Transverse colon (tissue), 4 donors: ENCODE measurements at regions not wholly inside any gene's neighbourhood (a gene's known extent, or its start where the extent isn't known, plus 50 kb on each side); places are given as distances from the start of the nearest gene placed in this dataset.
"Not testable (repeated sequence)": the region's sequence is repeated elsewhere in the genome, so short reads cannot be mapped to it uniquely, and the experiment has no call there.

Experiments
- DNase-seq: peaks from one replicate; pipeline ENCODE4 v3.0.0-alpha.2; 2019
- H3K27ac ChIP-seq, 4 donors: fragments of 200-600 bp; sonication (generic); 2 replicates each; pipeline ENCODE4 v1.5.1; 2016 to 2018; ENCODE audit warnings: inconsistent platforms in 4 of 4
- H3K27me3 ChIP-seq: fragments of 200-600 bp; sonication (generic); 2 replicates; pipeline ENCODE4 v1.5.1; 2017; ENCODE audit warnings: inconsistent platforms
- H3K36me3 ChIP-seq, 4 donors: fragments of 200-600 bp; sonication (generic); 2 replicates each; pipeline ENCODE4 v1.5.1; 2017 to 2019; ENCODE audit warnings: inconsistent platforms in 4 of 4
- H3K4me1 ChIP-seq, 4 donors: fragments of 200-600 bp; sonication (generic); 2 replicates each; pipeline ENCODE4 v1.5.1; 2017 to 2020; ENCODE audit warnings: inconsistent platforms in 4 of 4
- H3K4me3 ChIP-seq, 4 donors: fragments of 200-600 bp; sonication (generic); 1 replicate in 1 of 4; 2 replicates in 3 of 4; pipeline versions ENCODE4 v1.5.1 to v1.6.1; 2017 to 2019; ENCODE audit warnings: inconsistent platforms in 4 of 4
- H3K9me3 ChIP-seq, 2 donors: fragments of 200-600 bp; sonication (generic); 2 replicates each; pipeline ENCODE4 v1.5.1; 2017 to 2019; ENCODE audit warnings: inconsistent platforms in 2 of 2
- EP300 ChIP-seq: sonication (generic); formaldehyde crosslinking; IDR thresholded peaks from one replicate; pipeline ENCODE4 v1.6.1; 2017; ENCODE audit warnings: antibody characterized with exemption, low read depth
- POLR2A ChIP-seq: fragments of 450-650 bp; IDR thresholded peaks from one replicate; pipeline ENCODE4 v1.6.1; 2016; ENCODE audit warnings: antibody characterized with exemption, mild to moderate bottlenecking, moderate library complexity
- POLR2AphosphoS5 ChIP-seq, 3 donors: sonication (generic); formaldehyde crosslinking; IDR thresholded peaks; one replicate each; pipeline ENCODE4 v1.6.1; 2016; ENCODE audit warnings: antibody characterized with exemption in 3 of 3
- WGBS, 2 donors: methylation state at CpG; one replicate each; pipeline ENCODE4 v1.1.5; 2018; ENCODE audit warnings: low coverage in 1 of 2; 5-methylcytosine and 5-hydroxymethylcytosine counted together
- in situ Hi-C, 4 donors: fragments of 200-750 bp; cut with MboI; loops; one replicate each; pipeline versions ENCODE4 v1.15.0 to v1.15.1; 2017; ENCODE audit warnings: low sequenced_read_pairs in 3 of 4, low pct_ligation_motif_present in 1 of 4, low pct_unique_long_range_greater_than_20kb in 1 of 4
- intact Hi-C: fragments of 100-400 bp; cut with DNase I; formaldehyde crosslinking; loops from one replicate; pipeline ENCODE4 v1.15.1; 2023; ENCODE audit warnings: low total_unique reads
- TF ChIP-seq, protein P1 (sequence below), 5 experiments: fragments of 200-600 bp in 3 of 5; fragments of 450-650 bp in 2 of 5; sonication (generic) in 3 of 5; IDR thresholded peaks; 1 replicate in 2 of 5; 2 replicates in 3 of 5; pipeline ENCODE4 v1.5.1; 2016 to 2017; ENCODE audit warnings: antibody characterized with exemption in 5 of 5, inconsistent platforms in 3 of 5, mild to moderate bottlenecking in 2 of 5, moderate library complexity in 1 of 5

DNA sequence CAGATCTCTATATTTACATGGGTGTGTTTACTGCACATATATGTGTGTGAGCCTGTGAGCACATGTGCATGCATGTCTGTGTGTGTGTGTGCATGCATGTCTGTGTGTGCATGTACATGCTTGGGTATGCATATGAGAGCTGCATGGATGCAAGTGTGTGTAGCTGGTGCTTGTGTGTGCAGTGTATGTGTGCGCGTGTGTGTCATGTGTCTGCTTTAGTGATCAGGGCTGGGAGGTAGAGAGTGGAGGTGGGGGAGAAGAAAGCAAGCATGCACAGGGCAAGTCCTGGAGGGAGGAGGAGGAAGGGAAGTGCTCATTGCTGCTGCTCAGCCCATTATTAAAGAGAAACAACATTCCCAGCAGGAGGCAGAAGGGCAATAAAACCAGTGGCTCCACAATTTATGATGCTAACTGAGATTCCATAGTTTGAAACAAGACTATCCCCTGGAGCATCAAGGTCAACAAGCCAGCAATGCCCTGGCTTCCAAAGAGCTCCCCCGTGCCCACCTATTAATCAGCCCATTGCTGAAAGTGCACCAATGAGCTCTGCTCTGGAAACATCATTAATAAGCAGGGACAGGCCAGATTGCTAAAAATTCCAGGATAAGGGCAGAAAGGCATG, 414.0 kb downstream of the MAFB start:
- Histone ChIP-seq H3K27me3 (no peaks in the 10 kb centered on the region), H3K27ac (no peak overlapping the region), H3K4me1 (peaks cover 0 to 6% (median 0%) of the 10 kb centered on the region in 4 donors), H3K36me3 (no peaks in the 10 kb centered on the region), H3K9me3 (no peaks in the 10 kb centered on the region), H3K4me3 (no peak overlapping the region)
- intact Hi-C loops = no loop called here
- TF ChIP-seq, protein P1, sequence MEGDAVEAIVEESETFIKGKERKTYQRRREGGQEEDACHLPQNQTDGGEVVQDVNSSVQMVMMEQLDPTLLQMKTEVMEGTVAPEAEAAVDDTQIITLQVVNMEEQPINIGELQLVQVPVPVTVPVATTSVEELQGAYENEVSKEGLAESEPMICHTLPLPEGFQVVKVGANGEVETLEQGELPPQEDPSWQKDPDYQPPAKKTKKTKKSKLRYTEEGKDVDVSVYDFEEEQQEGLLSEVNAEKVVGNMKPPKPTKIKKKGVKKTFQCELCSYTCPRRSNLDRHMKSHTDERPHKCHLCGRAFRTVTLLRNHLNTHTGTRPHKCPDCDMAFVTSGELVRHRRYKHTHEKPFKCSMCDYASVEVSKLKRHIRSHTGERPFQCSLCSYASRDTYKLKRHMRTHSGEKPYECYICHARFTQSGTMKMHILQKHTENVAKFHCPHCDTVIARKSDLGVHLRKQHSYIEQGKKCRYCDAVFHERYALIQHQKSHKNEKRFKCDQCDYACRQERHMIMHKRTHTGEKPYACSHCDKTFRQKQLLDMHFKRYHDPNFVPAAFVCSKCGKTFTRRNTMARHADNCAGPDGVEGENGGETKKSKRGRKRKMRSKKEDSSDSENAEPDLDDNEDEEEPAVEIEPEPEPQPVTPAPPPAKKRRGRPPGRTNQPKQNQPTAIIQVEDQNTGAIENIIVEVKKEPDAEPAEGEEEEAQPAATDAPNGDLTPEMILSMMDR (IDR thresholded peaks at IDR 0.05) = no peak
- TF ChIP-seq EP300 = no peak
- no peak for TF ChIP-seq POLR2A
- no peak for TF ChIP-seq POLR2AphosphoS5 (IDR thresholded peaks at IDR 0.05)
- in situ Hi-C loops = no loop called here
- DNase-seq = no peak
- 50 to 79% methylated on average over 1 to 3 of the region's 3 CpGs for WGBS, 2 donors

DNA sequence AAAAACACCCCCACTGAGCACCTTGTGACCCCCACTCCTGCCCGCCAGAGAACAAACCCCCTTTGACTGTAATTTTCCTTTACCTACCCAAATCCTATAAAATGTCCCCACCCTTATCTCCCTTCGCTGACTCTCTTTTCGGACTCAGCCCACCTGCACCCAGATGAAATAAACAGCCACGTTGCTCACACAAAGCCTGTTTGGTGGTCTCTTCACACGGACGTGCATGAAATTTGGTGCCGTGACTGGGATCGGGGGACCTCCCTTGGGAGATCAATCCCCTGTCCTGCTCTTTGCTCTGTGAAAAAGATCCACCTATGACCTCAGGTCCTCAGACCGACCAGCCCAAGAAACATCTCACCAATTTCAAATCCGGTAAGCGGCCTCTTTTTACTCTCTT, 419.8 kb downstream of the MAFB start:
- H3K27ac ChIP-seq, H3K4me1 ChIP-seq, intact Hi-C loops, DNase-seq, H3K9me3 ChIP-seq, H3K27me3 ChIP-seq, H3K4me3 ChIP-seq, H3K36me3 ChIP-seq: not testable (repeated sequence)
- in situ Hi-C loops = loop anchor here in 3 of 4 donors (10.0 kb wide), 2 partner anchors 64 to 426 kb away; no protein-coding TSS in a partner anchor
- WGBS, 2 donors = 89 to 90% methylated on average over 3 to 7 of the region's 11 CpGs

DNA sequence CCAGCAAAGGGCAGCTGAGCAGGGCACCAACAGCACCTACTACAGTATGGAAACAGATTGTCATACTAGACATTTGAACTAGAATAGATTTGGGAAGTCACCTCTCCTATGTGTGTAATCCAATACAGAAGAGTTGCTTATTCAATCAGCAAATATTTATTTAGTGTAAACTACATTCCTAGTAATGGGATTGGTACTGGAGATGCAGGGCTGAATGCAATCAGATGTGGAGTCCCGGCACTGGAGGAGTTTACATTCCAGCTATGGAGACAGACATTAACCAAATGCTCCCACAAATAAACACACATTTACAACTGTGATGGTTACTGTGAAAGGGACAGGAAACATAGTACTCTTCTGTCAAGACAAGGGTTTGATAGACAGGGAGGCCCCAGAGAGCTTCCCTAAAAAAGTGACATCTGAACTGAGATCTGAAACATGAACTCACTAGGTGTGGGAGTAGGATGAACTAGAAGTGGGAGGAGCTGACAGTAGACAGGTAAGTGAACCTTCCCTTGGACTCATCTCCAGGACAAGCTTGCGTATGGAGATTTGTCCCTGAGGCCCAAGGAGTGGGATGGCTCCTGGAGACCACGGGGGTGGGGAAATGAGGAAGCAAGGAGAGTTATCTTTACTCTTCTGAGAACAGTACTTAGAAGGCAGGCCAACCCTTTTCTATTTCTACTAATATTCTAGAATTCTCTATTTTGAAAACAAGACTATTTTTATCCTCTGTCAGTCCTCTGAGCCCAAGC, 420.5 kb downstream of the MAFB start:
- intact Hi-C loops = no loop called here
- DNase-seq = no peak
- no peaks in the 10 kb centered on the region for H3K36me3 ChIP-seq
- WGBS, 2 donors = 54 to 60% methylated on average over 1 to 3 of the region's 3 CpGs
- in situ Hi-C loops = loop anchor here in 3 of 4 donors (10.0 kb wide), 2 partner anchors 64 to 426 kb away; no protein-coding TSS in a partner anchor
- TF ChIP-seq POLR2AphosphoS5 (IDR thresholded peaks at IDR 0.05) (no peak), POLR2A (no peak), EP300 (no peak)
- TF ChIP-seq, protein P1 (IDR thresholded peaks at IDR 0.05) = no peak
- H3K27me3 ChIP-seq = no peaks in the 10 kb centered on the region
- no peak overlapping the region for H3K27ac ChIP-seq
- no peaks in the 10 kb centered on the region for H3K9me3 ChIP-seq
- peaks cover 0 to 4% (median 0%) of the 10 kb centered on the region in 4 donors for H3K4me1 ChIP-seq
- H3K4me3 ChIP-seq = no peak overlapping the region

DNA sequence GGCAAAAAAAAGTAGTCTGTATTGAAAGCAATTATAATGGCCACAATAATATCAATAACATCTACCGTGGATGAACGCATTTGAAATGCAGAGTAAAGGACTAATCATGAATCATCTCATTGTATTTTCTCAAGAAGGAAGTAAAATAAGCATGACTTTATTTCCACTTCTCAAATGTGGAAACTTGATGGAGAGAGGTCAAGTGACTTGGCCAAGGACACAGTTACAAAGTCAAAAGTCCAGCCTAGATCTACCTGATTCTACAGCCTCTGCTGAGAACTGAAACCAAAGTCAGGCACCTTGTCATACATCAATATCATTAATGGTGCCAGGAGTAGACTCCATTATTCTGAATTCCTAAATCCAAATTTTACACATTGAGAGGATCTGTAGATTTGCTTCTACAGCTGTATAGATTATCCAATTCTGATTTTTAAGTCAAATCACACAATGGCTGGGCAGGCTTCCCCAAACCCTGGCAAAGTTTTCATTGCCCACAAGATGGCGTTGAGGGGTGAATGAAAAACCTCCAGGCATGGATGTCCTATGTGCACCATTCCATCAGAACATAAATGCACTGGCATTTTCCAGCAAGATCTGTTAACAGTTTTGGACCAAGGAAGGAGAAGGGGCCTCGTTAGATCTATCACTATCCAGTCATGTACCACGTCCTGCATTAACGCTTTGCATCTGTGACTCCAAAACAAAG, 423.1 kb downstream of the MAFB start:
- Histone ChIP-seq H3K36me3 (no peaks in the 10 kb centered on the region), H3K9me3 (no peaks in the 10 kb centered on the region), H3K4me1 (peaks cover 0 to 4% (median 0%) of the 10 kb centered on the region in 4 donors), H3K27me3 (no peaks in the 10 kb centered on the region), H3K27ac (no peak overlapping the region), H3K4me3 (no peak overlapping the region)
- in situ Hi-C loops = loop anchor here in 3 of 4 donors (10.0 kb wide), 2 partner anchors 61 to 429 kb away; no protein-coding TSS in a partner anchor
- TF ChIP-seq, protein P1 (IDR thresholded peaks at IDR 0.05) = peak in 4 of 5 experiments; percentile 31 to 44 (median 43)
- TF ChIP-seq EP300 = no peak
- no peak for TF ChIP-seq POLR2AphosphoS5 (IDR thresholded peaks at IDR 0.05)
- peak; percentile 35 for DNase-seq
- WGBS, 2 donors = 60 to 69% methylated on average over 3 to 6 of the region's 6 CpGs
- intact Hi-C loops = no loop called here
